GM21515 (cell line): ENCODE measurements at regions not wholly inside any gene's neighbourhood (a gene's known extent, or its start where the extent isn't known, plus 50 kb on each side); places are given as distances from the start of the nearest gene placed in this dataset.

Experiments used
- ATAC-seq: cut with Tn5 transposase; IDR thresholded peaks from one replicate; pipeline ENCODE4 v1.9.1; 2021; ENCODE audit not compliant: unreplicated experiment

- no peak for ATAC-seq
Measured at GRCh38 chr7:67807826-67808225, 811.2 kb downstream of the TYW1 start.

GRCh38 chr7:67809586-67809985 is 813.0 kb downstream of the TYW1 start:
- ATAC-seq, result no peak

- no peak for ATAC-seq
Measured at GRCh38 chr7:67813621-67814292, 817.1 kb downstream of the TYW1 start.

- ATAC-seq, result no peak
Measured at GRCh38 chr7:67817481-67817880, 820.8 kb downstream of the TYW1 start.

GRCh38 chr7:67821116-67821515 is 824.5 kb downstream of the TYW1 start:
- ATAC-seq, result no peak

- ATAC-seq, result no peak
Measured at GRCh38 chr7:67823345-67823744, 826.7 kb downstream of the TYW1 start.

- no peak for ATAC-seq
Measured at GRCh38 chr7:67825356-67825755, 828.7 kb downstream of the TYW1 start.

GRCh38 chr7:67841896-67842295 is 845.3 kb downstream of the TYW1 start:
- ATAC-seq, result no peak

- no peak for ATAC-seq
Measured at GRCh38 chr7:67842571-67842970, 845.9 kb downstream of the TYW1 start.

GRCh38 chr7:67843001-67843565 is 846.5 kb downstream of the TYW1 start:
- no peak for ATAC-seq

GRCh38 chr7:67843615-67844014 is 847.0 kb downstream of the TYW1 start:
- ATAC-seq, result no peak

- no peak for ATAC-seq
Measured at GRCh38 chr7:67847092-67847787, 850.6 kb downstream of the TYW1 start.

GRCh38 chr7:67854221-67855178 is 857.9 kb downstream of the TYW1 start:
- no peak for ATAC-seq

- no peak for ATAC-seq
Measured at GRCh38 chr7:67855322-67855721, 858.7 kb downstream of the TYW1 start.

GRCh38 chr7:67856046-67856445 is 859.4 kb downstream of the TYW1 start:
- no peak for ATAC-seq

- ATAC-seq, result no peak
Measured at GRCh38 chr7:67857698-67858097, 861.1 kb downstream of the TYW1 start.

GRCh38 chr7:67858931-67859330 is 862.3 kb downstream of the TYW1 start:
- ATAC-seq, result no peak

GRCh38 chr7:67863911-67864310 is 867.3 kb downstream of the TYW1 start:
- ATAC-seq, result no peak

GRCh38 chr7:67866054-67866453 is 869.4 kb downstream of the TYW1 start:
- no peak for ATAC-seq

- ATAC-seq, result no peak
Measured at GRCh38 chr7:67866812-67867211, 870.2 kb downstream of the TYW1 start.

GRCh38 chr7:67870396-67870795 is 873.8 kb downstream of the TYW1 start:
- no peak for ATAC-seq
